WI38 (cell line): ENCODE measurements at regions not wholly inside any gene's neighbourhood (a gene's known extent, or its start where the extent isn't known, plus 50 kb on each side); places are given as distances from the start of the nearest gene placed in this dataset.

ENCODE experiments used
- H3K4me3 ChIP-seq: 2 replicates; pipeline ENCODE4 v1.5.1; 2011; ENCODE audit warnings: low read depth, mild to moderate bottlenecking, control low read depth, low read length
- TF ChIP-seq, protein P1 (sequence below): IDR thresholded peaks from 2 replicates; pipeline ENCODE4 v1.5.1; 2012; ENCODE audit warnings: low read depth, mild to moderate bottlenecking, control low read depth, low read length

DNA sequence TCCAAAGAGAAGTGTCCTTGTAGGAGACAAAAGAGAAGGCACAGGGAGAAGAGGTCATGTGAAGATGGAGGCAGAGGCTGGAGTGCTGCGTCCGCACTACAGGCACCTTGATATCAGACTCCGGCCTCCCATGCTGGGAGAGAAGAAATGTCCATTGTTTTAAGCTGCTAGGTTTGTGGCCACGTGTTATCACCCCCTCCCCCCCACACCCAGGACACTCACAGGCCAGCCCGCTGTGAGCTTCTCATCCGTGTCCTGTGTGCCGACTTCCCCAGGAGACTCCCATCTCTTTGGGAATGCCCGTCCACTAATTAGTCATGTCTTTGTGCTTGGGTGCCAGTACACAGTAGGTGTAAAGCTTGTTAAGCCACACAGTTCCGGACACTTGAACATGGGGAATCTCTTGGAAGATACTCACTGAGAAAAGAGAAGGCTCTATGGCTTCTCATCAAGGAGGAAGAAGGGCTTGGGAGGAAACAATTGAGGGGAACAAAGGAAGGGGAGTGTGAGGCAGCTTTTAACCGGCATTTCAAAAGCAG, 1234.7 kb downstream of the TBC1D22A start:
- no peak overlapping the region for H3K4me3 ChIP-seq

DNA sequence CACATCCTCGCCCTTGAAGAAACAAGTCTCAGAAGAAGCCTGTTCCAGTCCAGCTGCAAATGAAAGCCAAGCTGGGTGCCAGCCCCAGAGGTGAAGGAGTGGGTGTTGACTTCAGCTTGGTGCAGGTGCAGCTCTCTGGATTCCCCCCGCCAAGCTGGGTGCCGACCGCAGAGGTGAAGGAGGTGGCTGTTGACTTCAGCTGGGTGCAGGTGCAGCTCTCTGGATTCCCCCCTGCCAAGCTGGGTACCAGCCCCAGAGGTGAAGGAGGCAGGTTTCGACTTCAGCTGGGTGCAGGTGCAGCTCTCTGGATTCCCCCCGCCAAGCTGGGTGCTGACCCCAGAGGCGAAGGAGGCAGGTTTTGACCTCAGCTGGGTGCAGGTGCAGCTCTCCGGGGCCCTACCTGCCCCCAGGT, 1234.0 kb downstream of the TBC1D22A start:
- no peak overlapping the region for H3K4me3 ChIP-seq

More for the DNA sequence above, 1234.7 kb downstream of the TBC1D22A start:
- TF ChIP-seq, protein P1, sequence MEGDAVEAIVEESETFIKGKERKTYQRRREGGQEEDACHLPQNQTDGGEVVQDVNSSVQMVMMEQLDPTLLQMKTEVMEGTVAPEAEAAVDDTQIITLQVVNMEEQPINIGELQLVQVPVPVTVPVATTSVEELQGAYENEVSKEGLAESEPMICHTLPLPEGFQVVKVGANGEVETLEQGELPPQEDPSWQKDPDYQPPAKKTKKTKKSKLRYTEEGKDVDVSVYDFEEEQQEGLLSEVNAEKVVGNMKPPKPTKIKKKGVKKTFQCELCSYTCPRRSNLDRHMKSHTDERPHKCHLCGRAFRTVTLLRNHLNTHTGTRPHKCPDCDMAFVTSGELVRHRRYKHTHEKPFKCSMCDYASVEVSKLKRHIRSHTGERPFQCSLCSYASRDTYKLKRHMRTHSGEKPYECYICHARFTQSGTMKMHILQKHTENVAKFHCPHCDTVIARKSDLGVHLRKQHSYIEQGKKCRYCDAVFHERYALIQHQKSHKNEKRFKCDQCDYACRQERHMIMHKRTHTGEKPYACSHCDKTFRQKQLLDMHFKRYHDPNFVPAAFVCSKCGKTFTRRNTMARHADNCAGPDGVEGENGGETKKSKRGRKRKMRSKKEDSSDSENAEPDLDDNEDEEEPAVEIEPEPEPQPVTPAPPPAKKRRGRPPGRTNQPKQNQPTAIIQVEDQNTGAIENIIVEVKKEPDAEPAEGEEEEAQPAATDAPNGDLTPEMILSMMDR = no peak

DNA sequence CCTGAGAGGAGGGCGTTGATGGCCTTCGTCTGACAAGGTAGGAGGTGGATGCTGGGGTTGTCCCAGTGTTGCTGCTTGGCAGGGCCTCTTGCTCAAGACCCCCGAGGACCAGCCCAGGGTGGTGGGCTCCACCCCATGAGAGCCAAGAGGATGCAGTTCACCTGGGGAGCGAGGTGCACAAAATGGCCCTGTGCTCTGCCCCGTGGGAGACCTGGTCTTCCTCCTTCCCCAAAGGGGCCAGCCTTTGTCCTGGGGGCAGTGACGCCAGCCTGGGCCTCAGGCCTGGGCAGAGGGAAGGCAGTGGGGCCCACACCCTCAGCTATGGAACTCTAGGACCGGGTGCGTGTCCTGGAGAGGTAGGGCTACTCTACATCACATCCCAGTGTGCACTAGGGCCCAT, 1233.3 kb downstream of the TBC1D22A start:
- H3K4me3 ChIP-seq = no peak overlapping the region
- TF ChIP-seq, protein P1 = no peak

More for the DNA sequence above, 1234.0 kb downstream of the TBC1D22A start:
- TF ChIP-seq, protein P1 = no peak

DNA sequence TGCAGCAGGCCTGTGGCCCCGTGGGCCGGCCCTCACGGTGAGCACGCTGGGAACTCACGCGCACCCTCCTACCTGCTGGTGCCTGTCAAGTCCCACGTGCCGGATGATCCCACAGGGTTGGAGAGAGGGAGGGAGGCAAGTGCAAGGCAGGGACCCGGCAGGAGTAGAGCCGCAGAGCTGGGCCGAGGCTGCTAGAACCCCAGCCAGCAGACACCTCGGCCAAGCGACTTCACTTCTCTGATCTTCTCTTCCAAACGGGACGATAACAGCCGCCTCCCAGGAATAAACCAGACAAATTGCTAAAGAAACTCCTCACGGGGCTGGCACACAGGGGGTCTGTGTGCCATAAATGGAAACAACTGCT, 1232.8 kb downstream of the TBC1D22A start:
- TF ChIP-seq, protein P1 = no peak
- H3K4me3 ChIP-seq = no peak overlapping the region

DNA sequence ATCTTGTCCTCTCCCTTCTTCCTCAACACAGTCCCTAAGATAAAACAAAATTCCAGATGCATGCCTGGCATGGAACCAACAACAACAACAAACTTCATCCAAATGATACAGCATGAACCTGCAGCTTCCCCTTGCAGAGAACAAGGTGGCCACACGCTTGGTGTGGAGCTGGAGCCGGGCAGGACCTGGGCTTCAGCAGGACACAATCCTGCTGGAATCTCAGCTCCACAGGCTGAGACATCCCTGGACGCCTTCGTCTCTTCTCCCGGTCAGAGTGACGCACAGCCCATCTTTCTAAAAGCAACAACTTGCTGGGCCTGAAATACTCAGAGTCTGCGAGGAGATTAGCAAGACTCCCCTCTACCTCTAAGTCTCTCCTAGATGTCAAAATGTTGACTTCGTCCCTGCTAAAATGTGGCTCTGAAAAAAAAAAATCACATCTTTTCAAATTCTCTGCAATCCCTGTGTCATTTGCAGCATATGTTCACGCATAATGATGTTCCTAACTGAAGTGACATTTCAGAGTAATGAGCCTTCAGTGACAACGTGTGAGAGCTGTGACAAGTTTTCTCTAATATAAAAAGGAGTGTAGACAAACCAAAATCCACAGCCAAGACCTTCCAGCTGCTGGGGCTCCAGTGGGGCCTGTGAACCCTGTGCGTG, 1232.3 kb downstream of the TBC1D22A start:
- H3K4me3 ChIP-seq = no peak overlapping the region
- TF ChIP-seq, protein P1 = no peak

DNA sequence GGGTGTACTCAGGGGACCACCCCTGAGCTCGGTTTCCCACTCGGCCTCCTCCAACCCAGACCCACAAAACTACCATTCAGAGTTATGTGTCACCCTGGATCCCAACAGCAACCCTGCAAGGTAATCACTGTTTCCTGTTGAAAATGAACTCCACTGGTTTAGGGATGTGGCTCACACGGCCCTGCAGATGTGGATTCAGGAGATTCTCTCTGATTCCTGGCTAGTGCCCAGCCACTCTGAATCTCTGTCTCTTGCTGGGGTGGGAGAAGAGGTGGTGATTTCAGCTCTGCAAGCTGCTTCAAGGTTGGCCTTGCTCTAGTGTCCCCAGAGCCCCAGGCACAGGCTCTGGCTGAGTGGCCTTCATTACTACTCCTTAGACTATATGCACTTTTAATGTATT, 1231.6 kb downstream of the TBC1D22A start:
- H3K4me3 ChIP-seq = no peak overlapping the region
- TF ChIP-seq, protein P1 = no peak

DNA sequence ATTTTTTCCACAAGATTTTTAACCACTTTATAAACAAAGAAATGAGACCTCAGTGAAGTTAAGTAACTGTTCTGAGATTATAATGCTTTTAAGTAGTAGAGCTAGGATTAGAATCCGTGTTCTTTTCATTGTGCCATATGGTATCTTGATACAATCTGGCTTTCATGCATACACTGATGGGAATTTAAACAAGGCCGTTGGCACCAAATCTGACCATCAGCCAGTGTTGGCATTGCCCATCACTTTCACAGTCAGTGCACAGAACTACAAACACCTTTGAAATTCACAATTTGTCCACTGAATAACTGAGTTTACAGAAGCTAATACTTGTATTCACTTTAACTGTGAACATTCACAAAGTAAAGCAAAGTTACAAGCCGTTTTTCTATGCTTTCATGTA, 1228.0 kb downstream of the TBC1D22A start:
- TF ChIP-seq, protein P1 = no peak

More for the DNA sequence above, 1228.0 kb downstream of the TBC1D22A start:
- no peak overlapping the region for H3K4me3 ChIP-seq
